MCF 10A (cell line): ENCODE measurements at regions not wholly inside any gene's neighbourhood (a gene's known extent, or its start where the extent isn't known, plus 50 kb on each side); places are given as distances from the start of the nearest gene placed in this dataset.

Experiments
- BruUV-seq: library from RNA; stranded (reverse); fragments of 400-500 nt; replicated peaks from 2 replicates; lab custom pipeline; 2021; lab: Mats Ljungman, UMichigan
- CTCF ChIA-PET: fragments of 300-600 bp; sonication (Branson Sonifier 250); formaldehyde crosslinking; extraction: SDS; loops from one replicate; lab custom pipeline; 2021; ENCODE audit warnings: antibody characterized with exemption, inconsistent platforms; lab: Yijun Ruan, JAX
- POLR2A ChIA-PET: fragments of 300-600, 350-650 bp; sonication (Branson Sonifier 250); formaldehyde crosslinking; extraction: SDS; loops from one replicate; lab custom pipeline; 2020; ENCODE audit warnings: antibody characterized with exemption, inconsistent platforms; lab: Yijun Ruan, JAX
- DNase-seq: peaks from one replicate; pipeline ENCODE4 v3.0.0-alpha.2; 2018; ENCODE audit not compliant: unreplicated experiment
- H3K27ac Mint-ChIP-seq: one replicate; pipeline ENCODE4 v1.8.0; 2022; ENCODE audit warnings: mild to moderate bottlenecking, low read depth, mixed read lengths; ENCODE audit not compliant: unreplicated experiment
- H3K27me3 Mint-ChIP-seq: one replicate; pipeline ENCODE4 v1.8.0; 2022; ENCODE audit warnings: mixed read lengths; ENCODE audit not compliant: insufficient read depth, unreplicated experiment
- H3K36me3 Mint-ChIP-seq: one replicate; pipeline ENCODE4 v1.8.0; 2022; ENCODE audit warnings: mild to moderate bottlenecking, moderate library complexity, mixed read lengths; ENCODE audit not compliant: insufficient read depth, unreplicated experiment
- H3K4me1 Mint-ChIP-seq: one replicate; pipeline ENCODE4 v1.8.0; 2022; ENCODE audit warnings: mixed read lengths; ENCODE audit not compliant: insufficient read depth, unreplicated experiment
- H3K4me3 Mint-ChIP-seq: one replicate; pipeline ENCODE4 v1.8.0; 2022; ENCODE audit warnings: mild to moderate bottlenecking, moderate library complexity, mixed read lengths; ENCODE audit not compliant: unreplicated experiment
- H3K9me3 Mint-ChIP-seq: one replicate; pipeline ENCODE4 v1.8.0; 2022; ENCODE audit warnings: mixed read lengths; ENCODE audit not compliant: unreplicated experiment
- CTCF ChIP-seq: fragments of 200-600 bp; IDR thresholded peaks from one replicate; pipeline ENCODE4 v1.8.0; 2022; ENCODE audit warnings: antibody characterized with exemption, mild to moderate bottlenecking; ENCODE audit not compliant: unreplicated experiment
- intact Hi-C: fragments of 100-400 bp; cut with micrococcal nuclease; formaldehyde crosslinking; loops from 2 replicates; pipeline ENCODE4 v1.14.1; 2022

- Mint-ChIP-seq H3K4me3 (no peak overlapping the region), H3K36me3 (no peaks in the 10 kb centered on the region), H3K9me3 (no peaks in the 10 kb centered on the region), H3K27me3 (no peaks in the 10 kb centered on the region), H3K27ac (peak overlapping the region; percentile 51), H3K4me1 (peaks cover 32% of the 10 kb centered on the region)
- DNase-seq = no peak
- intact Hi-C loops = no loop called here
- ChIA-PET CTCF (no interaction called here), POLR2A (no interaction called here)
- no TSS peak for BruUV-seq
- no peak for TF ChIP-seq CTCF
Measured at GRCh38 chr15:93497291-93497690, 408.3 kb upstream of the RGMA start.

DNA sequence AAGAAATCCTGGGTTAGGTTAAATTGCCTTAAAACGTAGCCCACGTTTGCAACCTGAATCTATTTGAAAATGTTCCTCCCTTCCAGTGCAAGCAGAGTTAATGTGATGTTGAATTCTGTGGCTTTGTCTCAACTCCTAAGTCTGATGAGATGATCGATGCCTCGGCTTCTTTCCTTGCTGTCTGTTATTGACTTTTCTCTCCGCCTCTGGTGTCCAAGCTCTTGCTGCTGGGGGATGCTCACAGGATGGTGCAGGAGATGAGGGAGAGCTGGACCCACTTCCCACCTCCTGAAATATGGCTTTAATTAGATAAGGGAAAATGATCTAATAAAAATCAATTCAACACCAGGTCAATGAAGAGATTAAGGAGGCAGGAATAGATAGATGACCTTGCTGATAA lies 407.9 kb upstream of the RGMA start:
- no TSS peak for BruUV-seq
- ChIA-PET CTCF (no interaction called here), POLR2A (no interaction called here)
- Mint-ChIP-seq H3K36me3 (no peaks in the 10 kb centered on the region), H3K4me1 (peaks cover 32% of the 10 kb centered on the region), H3K27me3 (no peaks in the 10 kb centered on the region), H3K9me3 (no peaks in the 10 kb centered on the region), H3K4me3 (no peak overlapping the region), H3K27ac (peak overlapping the region; percentile 51)
- intact Hi-C loops = no loop called here
- no peak for DNase-seq
- TF ChIP-seq CTCF = no peak

- intact Hi-C loops = no loop called here
- no peaks in the 10 kb centered on the region for H3K27me3 Mint-ChIP-seq
- no peaks in the 10 kb centered on the region for H3K9me3 Mint-ChIP-seq
- peaks cover 32% of the 10 kb centered on the region for H3K4me1 Mint-ChIP-seq
- TF ChIP-seq CTCF = no peak
- H3K27ac Mint-ChIP-seq = peak overlapping the region; percentile 51
- DNase-seq = no peak
- no TSS peak for BruUV-seq
- CTCF ChIA-PET = no interaction called here
- POLR2A ChIA-PET = no interaction called here
- no peak overlapping the region for H3K4me3 Mint-ChIP-seq
- no peaks in the 10 kb centered on the region for H3K36me3 Mint-ChIP-seq
Measured at GRCh38 chr15:93495799-93496637, 407.0 kb upstream of the RGMA start.

DNA sequence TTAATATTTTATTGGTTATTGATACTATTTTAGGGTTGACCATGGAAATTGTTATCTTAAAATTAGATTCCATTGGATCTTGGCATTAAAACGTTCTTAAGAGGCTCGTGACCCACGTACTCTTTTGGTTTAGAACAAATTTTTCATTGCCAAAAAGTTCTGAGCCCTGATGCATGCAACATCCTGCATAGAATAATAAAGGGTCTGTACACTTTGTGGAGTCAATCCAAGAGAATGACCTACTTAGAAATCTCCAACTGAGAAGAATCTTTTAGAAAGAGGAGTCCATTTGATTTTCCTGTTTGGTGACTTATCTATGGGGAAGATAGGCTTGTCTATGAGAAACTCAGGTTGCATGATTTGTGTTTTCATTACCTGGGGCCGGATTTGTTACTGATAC lies 404.2 kb upstream of the RGMA start:
- POLR2A ChIA-PET = no interaction called here
- Mint-ChIP-seq H3K4me1 (peaks cover 15% of the 10 kb centered on the region), H3K36me3 (no peaks in the 10 kb centered on the region), H3K9me3 (no peaks in the 10 kb centered on the region), H3K27ac (no peak overlapping the region), H3K4me3 (no peak overlapping the region), H3K27me3 (no peaks in the 10 kb centered on the region)
- BruUV-seq = no TSS peak
- no peak for TF ChIP-seq CTCF
- no peak for DNase-seq
- CTCF ChIA-PET = interaction anchor here (0.5 kb wide), 1 partner anchor 70 kb away, joined by 4 read pairs; no protein-coding TSS in a partner anchor
- intact Hi-C loops = no loop called here
